ENCODE measurements at regions not wholly inside any gene's neighbourhood (a gene's known extent, or its start where the extent isn't known, plus 50 kb on each side); places are given as distances from the start of the nearest gene placed in this dataset.

DNA sequence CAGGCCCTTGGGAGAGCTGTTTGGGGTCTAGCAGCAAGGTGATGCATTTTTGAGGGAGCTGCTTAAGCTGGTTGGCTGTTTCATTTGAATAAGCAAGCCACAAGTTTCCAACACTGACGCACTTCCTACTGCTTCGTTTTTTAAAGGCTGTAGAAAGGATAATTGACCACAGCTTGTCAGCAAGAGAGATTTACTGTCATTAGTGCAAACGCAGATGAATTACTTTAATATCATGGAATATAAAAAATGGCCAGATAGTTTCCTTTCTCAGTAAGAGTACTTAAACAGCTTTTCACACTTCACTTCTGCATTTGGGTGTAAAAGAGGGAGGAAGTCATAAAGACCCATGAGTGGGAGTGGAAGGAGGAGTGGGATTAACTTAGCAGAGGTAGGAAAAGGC is 61.5 kb downstream of the FZD1 start:
- H4K20me1 ChIP-seq (ENCODE audit: control insufficient read depth, insufficient read depth, low read length, poor library complexity, severe bottlenecking) = no peaks in the 10 kb centered on the region
- no peaks in the 10 kb centered on the region for H3K79me2 ChIP-seq (ENCODE audit: control insufficient read depth, insufficient read depth, low read length)
- no CpG with 5 or more reads among the region's 3 CpGs for WGBS (ENCODE audit: insufficient coverage)
- peak overlapping the region; percentile 25 for H2AFZ ChIP-seq (ENCODE audit: insufficient read depth, low read depth, low read length, poor library complexity, severe bottlenecking)
- Mint-ChIP-seq H3K4me3 (peak overlapping the region; percentile 6), H3K27ac (peak overlapping the region; percentile 3), H3K4me1 (peaks cover 32% of the 10 kb centered on the region), H3K27me3 (peaks cover 7% of the 10 kb centered on the region), H3K9me3 (ENCODE audit: insufficient read depth) (no peaks in the 10 kb centered on the region)
- TF ChIP-seq EZH2 (IDR thresholded peaks at IDR 0.05; ENCODE audit: borderline replicate concordance, insufficient read depth, low read depth, low read length, poor library complexity, severe bottlenecking) = no peak
- TF ChIP-seq, protein P1, sequence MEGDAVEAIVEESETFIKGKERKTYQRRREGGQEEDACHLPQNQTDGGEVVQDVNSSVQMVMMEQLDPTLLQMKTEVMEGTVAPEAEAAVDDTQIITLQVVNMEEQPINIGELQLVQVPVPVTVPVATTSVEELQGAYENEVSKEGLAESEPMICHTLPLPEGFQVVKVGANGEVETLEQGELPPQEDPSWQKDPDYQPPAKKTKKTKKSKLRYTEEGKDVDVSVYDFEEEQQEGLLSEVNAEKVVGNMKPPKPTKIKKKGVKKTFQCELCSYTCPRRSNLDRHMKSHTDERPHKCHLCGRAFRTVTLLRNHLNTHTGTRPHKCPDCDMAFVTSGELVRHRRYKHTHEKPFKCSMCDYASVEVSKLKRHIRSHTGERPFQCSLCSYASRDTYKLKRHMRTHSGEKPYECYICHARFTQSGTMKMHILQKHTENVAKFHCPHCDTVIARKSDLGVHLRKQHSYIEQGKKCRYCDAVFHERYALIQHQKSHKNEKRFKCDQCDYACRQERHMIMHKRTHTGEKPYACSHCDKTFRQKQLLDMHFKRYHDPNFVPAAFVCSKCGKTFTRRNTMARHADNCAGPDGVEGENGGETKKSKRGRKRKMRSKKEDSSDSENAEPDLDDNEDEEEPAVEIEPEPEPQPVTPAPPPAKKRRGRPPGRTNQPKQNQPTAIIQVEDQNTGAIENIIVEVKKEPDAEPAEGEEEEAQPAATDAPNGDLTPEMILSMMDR (IDR thresholded peaks at IDR 0.05) = no peak
- intact Hi-C loops (cut with micrococcal nuclease) = no loop called here
- H3K27ac ChIP-seq (ENCODE audit: low read length in 2 of 2) = no peak overlapping the region
- no peak overlapping the region for H3K4me3 ChIP-seq (ENCODE audit: control extremely low read depth in 1 of 5, extremely low read depth in 1 of 5, insufficient read depth in 1 of 5, low read depth in 2 of 5, low read length in 4 of 5)
- H3K9ac ChIP-seq (ENCODE audit: low read length) = peak overlapping the region; percentile 24
- peak overlapping the region; percentile 47 for H3K4me2 ChIP-seq (replicated peaks; ENCODE audit: low read depth, low read length, poor library complexity, severe bottlenecking)
- no peaks in the 10 kb centered on the region for H3K27me3 ChIP-seq (replicated peaks in 1 of 4; ENCODE audit: control extremely low read depth in 1 of 4, control insufficient read depth in 3 of 4, insufficient read depth in 4 of 4, low read length in 3 of 4)
- ChIA-PET POLR2A (no interaction called here), CTCF (no interaction called here)
- H3K4me1 ChIP-seq (ENCODE audit: control insufficient read depth in 2 of 2, insufficient read depth in 2 of 2, low read length in 2 of 2) = peaks cover 0 to 23% of the 10 kb centered on the region in 2 donors
- ATAC-seq (ENCODE audit: low read depth) (no peak), DNase-seq (no peak)
- H3K9me3 ChIP-seq (ENCODE audit: control extremely low read depth in 1 of 3, control insufficient read depth in 2 of 3, insufficient read depth in 1 of 3, low read length in 2 of 3) = no peaks in the 10 kb centered on the region
- H3K36me3 ChIP-seq (replicated peaks in 1 of 2; ENCODE audit: control extremely low read depth in 1 of 2, control insufficient read depth in 1 of 2, extremely low read depth in 1 of 2, insufficient read depth in 2 of 2, low read length in 1 of 2) = no peaks in the 10 kb centered on the region

DNA sequence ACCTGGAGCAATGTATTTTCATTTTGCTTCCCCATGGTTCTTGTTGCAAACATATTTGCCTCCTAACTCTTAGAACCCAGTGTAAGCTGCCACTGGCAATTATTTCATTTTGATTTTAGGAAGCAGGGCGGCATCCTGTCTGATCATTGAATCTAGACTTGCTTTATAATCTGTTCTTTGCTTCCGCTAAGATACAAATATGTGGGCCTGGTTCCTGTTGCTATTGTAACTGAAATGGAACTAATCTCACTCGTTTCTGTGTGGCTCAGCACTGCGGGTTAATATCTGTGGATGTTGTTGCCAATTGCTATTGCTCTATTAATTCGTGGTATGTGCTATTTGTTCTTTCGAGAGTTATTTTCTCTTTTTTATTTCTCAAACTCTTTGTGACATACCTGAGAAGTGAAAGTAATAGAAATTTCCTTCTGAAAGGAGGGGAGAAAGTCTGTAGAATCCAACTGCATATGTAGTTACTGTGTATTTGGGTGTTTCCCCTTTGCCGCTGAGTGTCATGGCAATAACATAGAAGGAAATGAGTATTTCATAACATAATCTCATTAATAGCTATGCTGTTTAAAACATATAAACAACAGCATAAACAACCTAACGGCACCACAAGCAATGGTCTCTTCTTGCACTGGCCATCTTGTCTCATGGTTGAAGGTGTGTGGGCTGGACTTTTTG is 62.4 kb downstream of the FZD1 start:
- no peaks in the 10 kb centered on the region for H3K79me2 ChIP-seq (ENCODE audit: control insufficient read depth, insufficient read depth, low read length)
- H3K27me3 Mint-ChIP-seq = peaks cover 7% of the 10 kb centered on the region
- peak overlapping the region; percentile 51 for H3K27ac Mint-ChIP-seq
- H3K9me3 Mint-ChIP-seq (ENCODE audit: insufficient read depth) = no peaks in the 10 kb centered on the region
- DNase-seq = no peak
- H3K4me1 ChIP-seq (ENCODE audit: control insufficient read depth in 2 of 2, insufficient read depth in 2 of 2, low read length in 2 of 2) = peaks cover 0 to 23% of the 10 kb centered on the region in 2 donors
- H3K9me3 ChIP-seq (ENCODE audit: control extremely low read depth in 1 of 3, control insufficient read depth in 2 of 3, insufficient read depth in 1 of 3, low read length in 2 of 3) = no peaks in the 10 kb centered on the region
- intact Hi-C loops (cut with micrococcal nuclease) = no loop called here
- H3K4me1 Mint-ChIP-seq = peaks cover 32% of the 10 kb centered on the region
- TF ChIP-seq EZH2 (IDR thresholded peaks at IDR 0.05; ENCODE audit: borderline replicate concordance, insufficient read depth, low read depth, low read length, poor library complexity, severe bottlenecking) = no peak
- TF ChIP-seq, protein P1 (IDR thresholded peaks at IDR 0.05) = no peak
- H3K27ac ChIP-seq (ENCODE audit: low read length in 2 of 2) = peak overlapping the region; percentile 18 to 59
- H2AFZ ChIP-seq (ENCODE audit: insufficient read depth, low read depth, low read length, poor library complexity, severe bottlenecking) = peak overlapping the region; percentile 35
- H3K27me3 ChIP-seq (replicated peaks in 1 of 4; ENCODE audit: control extremely low read depth in 1 of 4, control insufficient read depth in 3 of 4, insufficient read depth in 4 of 4, low read length in 3 of 4) = no peaks in the 10 kb centered on the region
- ChIA-PET CTCF (no interaction called here), POLR2A (no interaction called here)
- H4K20me1 ChIP-seq (ENCODE audit: control insufficient read depth, insufficient read depth, low read length, poor library complexity, severe bottlenecking) = no peaks in the 10 kb centered on the region
- H3K4me2 ChIP-seq (replicated peaks; ENCODE audit: low read depth, low read length, poor library complexity, severe bottlenecking) = peak overlapping the region; percentile 47
- H3K36me3 ChIP-seq (replicated peaks in 1 of 2; ENCODE audit: control extremely low read depth in 1 of 2, control insufficient read depth in 1 of 2, extremely low read depth in 1 of 2, insufficient read depth in 2 of 2, low read length in 1 of 2) = no peaks in the 10 kb centered on the region
- peak overlapping the region; percentile 58 for H3K4me3 Mint-ChIP-seq
- H3K4me3 ChIP-seq (ENCODE audit: control extremely low read depth in 1 of 5, extremely low read depth in 1 of 5, insufficient read depth in 1 of 5, low read depth in 2 of 5, low read length in 4 of 5) = no peak overlapping the region
- ATAC-seq (ENCODE audit: low read depth) = no peak
- H3K9ac ChIP-seq (ENCODE audit: low read length) = no peak overlapping the region
- no CpG with 5 or more reads among the region's 8 CpGs for WGBS (ENCODE audit: insufficient coverage)
